ENCODE measurements at regions not wholly inside any gene's neighbourhood (a gene's known extent, or its start where the extent isn't known, plus 50 kb on each side); places are given as distances from the start of the nearest gene placed in this dataset.

- Histone ChIP-seq H3K4me3 (no peak overlapping the region), H3K27ac (no peak overlapping the region)
- no peak for DNase-seq (ENCODE audit: low spot score)
- TF ChIP-seq CTCF (IDR thresholded peaks at IDR 0.05) = no peak
Observed at GRCh38 chr2:43023791-43024514, 202.5 kb downstream of the ZFP36L2 start.

- no peak overlapping the region for H3K4me3 ChIP-seq
- no peak overlapping the region for H3K27ac ChIP-seq
- TF ChIP-seq CTCF (IDR thresholded peaks at IDR 0.05) = no peak
- DNase-seq (ENCODE audit: low spot score) = no peak
Observed at GRCh38 chr2:43022896-43023295, 203.5 kb downstream of the ZFP36L2 start.

- DNase-seq (ENCODE audit: low spot score) = no peak
- H3K27ac ChIP-seq = no peak overlapping the region
- no peak overlapping the region for H3K4me3 ChIP-seq
- TF ChIP-seq CTCF (IDR thresholded peaks at IDR 0.05) = no peak
Observed at GRCh38 chr2:43021791-43022509, 204.5 kb downstream of the ZFP36L2 start.

GRCh38 chr2:43020990-43021669 is 205.3 kb downstream of the ZFP36L2 start:
- no peak overlapping the region for H3K4me3 ChIP-seq
- H3K27ac ChIP-seq = no peak overlapping the region
- no peak for DNase-seq (ENCODE audit: low spot score)
- TF ChIP-seq CTCF (IDR thresholded peaks at IDR 0.05) = no peak

GRCh38 chr2:43020296-43020695 is 206.1 kb downstream of the ZFP36L2 start:
- DNase-seq (ENCODE audit: low spot score) = peak; percentile 38
- no peak for TF ChIP-seq CTCF (IDR thresholded peaks at IDR 0.05)
- H3K27ac ChIP-seq = no peak overlapping the region

GRCh38 chr2:43019536-43020183 is 206.7 kb downstream of the ZFP36L2 start:
- peak overlapping the region in 1 of 2 donors; percentile 21 for H3K27ac ChIP-seq
- DNase-seq (ENCODE audit: low spot score) = peak; percentile 63
- no peak for TF ChIP-seq CTCF (IDR thresholded peaks at IDR 0.05)
- H3K4me3 ChIP-seq = no peak overlapping the region

More at GRCh38 chr2:43020296-43020695, 206.1 kb downstream of the ZFP36L2 start:
- H3K4me3 ChIP-seq = no peak overlapping the region

Data from coronary artery (tissue), 2 donors.